Activated CD8-positive, alpha-beta T cell treated with anti-CD3 and anti-CD28 coated beads for 36 hours (primary cell): ENCODE measurements at regions not wholly inside any gene's neighbourhood (a gene's known extent, or its start where the extent isn't known, plus 50 kb on each side); places are given as distances from the start of the nearest gene placed in this dataset.

ENCODE experiments used
- ATAC-seq: fragments of 200-7000 bp; cut with Tn5 transposase; one replicate; pipeline ENCODE4 v1.10.0; 2021; ENCODE audit warnings: mild to moderate bottlenecking, moderate library complexity
- CTCF ChIA-PET: fragments of 350-600 bp; sonication (Branson Sonifier 250); formaldehyde crosslinking; loops from one replicate; lab custom pipeline; 2021; ENCODE audit warnings: antibody characterized with exemption; lab: Charles Lee
- POLR2A ChIA-PET: fragments of 350-600 bp; sonication (Branson Sonifier 250); formaldehyde crosslinking; loops from one replicate; lab custom pipeline; 2021; ENCODE audit warnings: antibody characterized with exemption; lab: Charles Lee
- DNase-seq: peaks from one replicate; pipeline ENCODE4 v3.0.0-alpha.2; 2020
- H3K27ac Mint-ChIP-seq: one replicate; pipeline ENCODE4 v1.8.0; 2021; ENCODE audit warnings: mild to moderate bottlenecking, mixed read lengths
- H3K27me3 Mint-ChIP-seq: one replicate; pipeline ENCODE4 v1.8.0; 2021; ENCODE audit warnings: mixed read lengths
- H3K36me3 Mint-ChIP-seq: one replicate; pipeline ENCODE4 v1.8.0; 2021; ENCODE audit warnings: low read depth, mixed read lengths
- H3K4me1 Mint-ChIP-seq: one replicate; pipeline ENCODE4 v1.8.0; 2021; ENCODE audit warnings: low read depth, mixed read lengths
- H3K4me3 Mint-ChIP-seq: one replicate; pipeline ENCODE4 v1.8.0; 2021; ENCODE audit warnings: mild to moderate bottlenecking, moderate library complexity, mixed read lengths
- H3K9me3 Mint-ChIP-seq: one replicate; pipeline ENCODE4 v1.8.0; 2021; ENCODE audit warnings: mixed read lengths
- intact Hi-C: fragments of 100-400 bp; cut with micrococcal nuclease; formaldehyde crosslinking; loops from one replicate; pipeline ENCODE4 v1.10.0; 2022
- TF ChIP-seq, protein P1 (sequence below): fragments of 200-600 bp; IDR thresholded peaks from one replicate; pipeline ENCODE4 v1.8.0; 2022; ENCODE audit warnings: antibody characterized with exemption, mild to moderate bottlenecking

DNA sequence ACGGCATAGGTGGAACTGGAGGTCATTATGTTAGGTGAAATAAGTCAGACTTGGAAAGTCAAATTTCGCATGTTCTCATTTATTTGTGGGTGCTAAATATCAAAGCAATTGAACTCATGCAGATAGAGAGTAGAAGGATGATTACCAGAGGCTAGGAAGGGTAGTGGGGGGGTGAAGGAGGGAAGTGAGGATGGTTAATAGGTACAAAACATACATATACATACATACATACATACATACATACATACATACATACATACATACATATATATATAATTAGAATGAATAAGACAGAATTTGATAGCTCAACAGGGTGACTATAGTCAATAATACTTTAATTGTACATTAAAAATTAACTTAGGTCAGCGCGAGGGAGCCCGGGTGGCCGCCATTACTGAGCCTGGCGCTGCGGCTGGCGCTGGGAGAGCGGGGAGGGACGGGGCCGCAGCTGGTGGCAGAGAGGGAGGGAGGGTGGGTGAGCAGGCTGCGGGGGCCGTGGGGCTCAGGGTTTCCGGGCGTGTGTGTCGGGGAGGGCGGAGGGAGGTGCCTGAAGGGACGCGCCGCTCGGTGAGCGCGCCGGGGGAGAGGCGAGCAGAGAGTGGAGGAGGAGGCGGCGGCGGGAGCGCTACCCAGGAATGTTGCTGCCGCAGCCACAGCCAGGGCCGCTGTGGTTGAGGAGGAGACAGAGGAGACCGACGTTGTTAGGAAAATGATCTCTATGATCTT lies 85.8 kb upstream of the EGFR start:
- peaks cover 3% of the 10 kb centered on the region for H3K9me3 Mint-ChIP-seq
- intact Hi-C loops, result no loop called here
- H3K27ac Mint-ChIP-seq, result no peak overlapping the region
- ATAC-seq, result no peak
- CTCF ChIA-PET, result no interaction called here
- TF ChIP-seq, protein P1, sequence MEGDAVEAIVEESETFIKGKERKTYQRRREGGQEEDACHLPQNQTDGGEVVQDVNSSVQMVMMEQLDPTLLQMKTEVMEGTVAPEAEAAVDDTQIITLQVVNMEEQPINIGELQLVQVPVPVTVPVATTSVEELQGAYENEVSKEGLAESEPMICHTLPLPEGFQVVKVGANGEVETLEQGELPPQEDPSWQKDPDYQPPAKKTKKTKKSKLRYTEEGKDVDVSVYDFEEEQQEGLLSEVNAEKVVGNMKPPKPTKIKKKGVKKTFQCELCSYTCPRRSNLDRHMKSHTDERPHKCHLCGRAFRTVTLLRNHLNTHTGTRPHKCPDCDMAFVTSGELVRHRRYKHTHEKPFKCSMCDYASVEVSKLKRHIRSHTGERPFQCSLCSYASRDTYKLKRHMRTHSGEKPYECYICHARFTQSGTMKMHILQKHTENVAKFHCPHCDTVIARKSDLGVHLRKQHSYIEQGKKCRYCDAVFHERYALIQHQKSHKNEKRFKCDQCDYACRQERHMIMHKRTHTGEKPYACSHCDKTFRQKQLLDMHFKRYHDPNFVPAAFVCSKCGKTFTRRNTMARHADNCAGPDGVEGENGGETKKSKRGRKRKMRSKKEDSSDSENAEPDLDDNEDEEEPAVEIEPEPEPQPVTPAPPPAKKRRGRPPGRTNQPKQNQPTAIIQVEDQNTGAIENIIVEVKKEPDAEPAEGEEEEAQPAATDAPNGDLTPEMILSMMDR, result no peak
- H3K4me1 Mint-ChIP-seq, result peaks cover 3% of the 10 kb centered on the region
- H3K27me3 Mint-ChIP-seq, result peaks cover 35% of the 10 kb centered on the region
- POLR2A ChIA-PET, result no interaction called here
- no peaks in the 10 kb centered on the region for H3K36me3 Mint-ChIP-seq
- no peak overlapping the region for H3K4me3 Mint-ChIP-seq
- no peak for DNase-seq

DNA sequence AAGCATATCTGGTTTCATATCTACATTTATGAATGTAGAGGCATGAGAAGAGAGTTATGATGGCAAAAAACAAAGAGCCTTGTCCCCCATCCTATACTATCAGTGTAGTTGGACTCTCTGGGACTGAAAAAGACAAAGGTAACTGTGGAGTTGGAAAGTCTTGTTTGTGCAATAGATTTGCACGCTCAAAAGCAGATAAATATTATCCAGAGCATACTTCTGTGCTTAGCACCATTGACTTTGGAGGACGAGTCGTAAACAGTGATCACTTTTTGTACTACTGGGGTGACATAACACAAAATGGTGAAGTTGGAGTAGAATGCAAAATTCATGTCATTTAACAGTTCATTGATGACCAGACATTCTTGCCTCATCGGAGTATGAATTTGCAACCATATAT lies 85.2 kb upstream of the EGFR start:
- TF ChIP-seq, protein P1, result no peak
- H3K36me3 Mint-ChIP-seq, result no peaks in the 10 kb centered on the region
- DNase-seq (no peak), ATAC-seq (no peak)
- H3K9me3 Mint-ChIP-seq, result peaks cover 5% of the 10 kb centered on the region
- ChIA-PET CTCF (interaction anchor here (1.5 kb wide), 1 partner anchor 321 kb away, joined by 4 read pairs; no protein-coding TSS in a partner anchor), POLR2A (no interaction called here)
- H3K27ac Mint-ChIP-seq, result no peak overlapping the region
- peaks cover 35% of the 10 kb centered on the region for H3K27me3 Mint-ChIP-seq
- no peak overlapping the region for H3K4me3 Mint-ChIP-seq
- peaks cover 3% of the 10 kb centered on the region for H3K4me1 Mint-ChIP-seq
- intact Hi-C loops, result no loop called here

DNA sequence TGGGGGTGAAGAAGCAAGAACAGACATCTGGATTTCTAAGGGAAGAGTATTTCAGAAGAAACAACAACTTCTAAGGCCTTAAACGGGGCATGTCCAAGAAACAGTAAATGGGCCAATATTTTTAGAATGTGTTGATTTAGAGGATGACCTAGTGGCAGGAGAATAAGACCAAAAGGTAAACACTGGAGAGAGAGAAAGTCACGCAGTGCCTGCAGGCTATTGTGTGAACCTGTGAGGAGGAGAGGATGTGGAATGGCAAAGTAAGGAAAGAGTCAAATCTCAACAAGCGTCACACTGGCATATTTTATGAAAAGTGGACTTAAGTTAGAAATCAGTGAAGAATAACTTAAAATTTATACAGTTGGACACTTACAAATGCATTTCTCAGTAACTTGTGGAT lies 78.1 kb upstream of the EGFR start:
- no peak overlapping the region for H3K4me3 Mint-ChIP-seq
- no peak overlapping the region for H3K27ac Mint-ChIP-seq
- peaks cover 8% of the 10 kb centered on the region for H3K27me3 Mint-ChIP-seq
- intact Hi-C loops, result no loop called here
- H3K4me1 Mint-ChIP-seq, result no peaks in the 10 kb centered on the region
- POLR2A ChIA-PET, result no interaction called here
- H3K36me3 Mint-ChIP-seq, result no peaks in the 10 kb centered on the region
- peaks cover 5% of the 10 kb centered on the region for H3K9me3 Mint-ChIP-seq
- DNase-seq, result no peak
- ATAC-seq, result no peak
- CTCF ChIA-PET, result interaction anchor here (0.6 kb wide), 1 partner anchor 315 kb away, joined by 3 read pairs; no protein-coding TSS in a partner anchor
- TF ChIP-seq, protein P1, result no peak

DNA sequence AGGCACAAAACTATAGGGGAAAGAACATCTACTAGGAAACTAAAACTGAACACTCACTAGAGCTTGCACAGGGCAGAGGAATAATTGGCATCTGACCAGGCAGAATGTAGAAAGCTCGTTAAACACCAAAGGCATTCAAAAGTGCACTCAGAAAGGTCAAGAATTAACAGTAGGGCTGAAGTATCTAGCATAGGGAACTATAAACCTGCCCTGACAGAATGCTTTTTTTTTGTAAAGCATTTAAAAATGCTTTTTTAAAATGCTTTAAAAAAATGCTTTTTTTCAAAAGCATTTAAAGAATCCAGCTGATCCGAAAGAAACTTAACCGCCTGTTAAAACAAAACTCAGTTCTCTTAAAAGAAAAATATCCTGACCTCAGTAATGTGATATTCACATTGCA lies 74.6 kb upstream of the EGFR start:
- Mint-ChIP-seq H3K27ac (no peak overlapping the region), H3K27me3 (peaks cover 6% of the 10 kb centered on the region), H3K4me3 (no peak overlapping the region), H3K36me3 (no peaks in the 10 kb centered on the region), H3K4me1 (no peaks in the 10 kb centered on the region), H3K9me3 (peaks cover 7% of the 10 kb centered on the region)
- TF ChIP-seq, protein P1, result no peak
- POLR2A ChIA-PET, result no interaction called here
- CTCF ChIA-PET, result no interaction called here
- intact Hi-C loops, result no loop called here
- ATAC-seq (no peak), DNase-seq (no peak)

DNA sequence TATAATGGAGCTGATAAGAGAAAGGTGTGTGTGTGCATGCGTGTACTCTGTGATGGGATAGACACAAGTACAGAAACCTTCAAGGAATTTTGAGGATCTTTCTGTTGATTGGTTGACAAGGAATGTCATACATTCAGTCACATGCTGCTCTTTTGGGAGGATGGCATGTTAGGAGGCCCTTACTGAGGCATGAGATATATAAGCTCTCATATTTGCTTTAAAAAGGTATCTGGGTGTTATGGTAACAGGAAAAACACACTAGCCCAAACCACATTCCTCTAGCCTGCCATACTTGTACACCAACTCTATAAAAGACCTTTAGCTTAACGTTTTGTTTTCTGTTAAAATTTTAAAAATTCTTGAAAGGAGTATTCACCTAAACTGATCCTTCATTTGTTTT lies 72.5 kb upstream of the EGFR start:
- DNase-seq (no peak), ATAC-seq (no peak)
- Mint-ChIP-seq H3K27me3 (no peaks in the 10 kb centered on the region), H3K27ac (no peak overlapping the region), H3K4me1 (no peaks in the 10 kb centered on the region), H3K9me3 (peaks cover 4% of the 10 kb centered on the region), H3K4me3 (no peak overlapping the region), H3K36me3 (no peaks in the 10 kb centered on the region)
- POLR2A ChIA-PET, result no interaction called here
- TF ChIP-seq, protein P1, result no peak
- CTCF ChIA-PET, result interaction anchor here (1.2 kb wide), 1 partner anchor 309 kb away, joined by 3 read pairs; no protein-coding TSS in a partner anchor
- intact Hi-C loops, result no loop called here
